K562 (cell line): ENCODE measurements at regions not wholly inside any gene's neighbourhood (a gene's known extent, or its start where the extent isn't known, plus 50 kb on each side); places are given as distances from the start of the nearest gene placed in this dataset.

Experiments used
- ATAC-seq: fragments of 200-7000 bp; cut with Tn5 transposase; 3 replicates; pipeline ENCODE4 v1.9.1; 2020; ENCODE audit warnings: moderate library complexity
- BruUV-seq: library from RNA; stranded (reverse); fragments of 400-500 nt; replicated peaks from 2 replicates; lab custom pipeline; 2021; lab: Mats Ljungman, UMichigan
- CTCF ChIA-PET: fragments of 300-600 bp; formaldehyde crosslinking; extraction: SDS; loops from one replicate; lab custom pipeline; 2021; ENCODE audit warnings: low intra/inter-chr PET ratio; lab: Yijun Ruan, JAX
- POLR2A ChIA-PET: fragments of 300-600, 350-650 bp; sonication (Branson Sonifier 250); formaldehyde crosslinking; extraction: SDS; loops from one replicate; lab custom pipeline; 2021; ENCODE audit warnings: antibody characterized with exemption, inconsistent platforms; lab: Yijun Ruan, JAX
- DNase-seq, 4 experiments: peaks; one replicate each; pipeline versions ENCODE4 v3.0.0 to v3.0.0-alpha.2; 2011 to 2018; ENCODE audit warnings: low spot score in 3 of 4, mixed read lengths in 3 of 4; ENCODE audit errors: extremely low read depth in 1 of 4
- FAIRE-seq: peaks from 2 replicates; lab custom pipeline; 2011; peaks lifted over from hg19 to GRCh38; lab: Jason Lieb, UNC
- H2AFZ ChIP-seq: 2 replicates; pipeline ENCODE4 v1.6.0; 2011; ENCODE audit warnings: low read depth, low read length, control low read depth, inconsistent platforms
- H3K27ac ChIP-seq: fragments of 200-600 bp; 3 replicates; pipeline ENCODE4 v1.8.0; 2011; ENCODE audit warnings: low read depth, mild to moderate bottlenecking, control low read depth, inconsistent platforms, low read length, moderate library complexity, mixed read lengths; ENCODE audit errors: extremely low read depth
- H3K27me3 ChIP-seq, 2 experiments: fragments of 300-600 bp in 1 of 2; 2 replicates in 1 of 2; 3 replicates in 1 of 2; pipeline versions ENCODE4 v1.6.0 to v1.8.0; 2011; ENCODE audit warnings: inconsistent platforms in 2 of 2, low read length in 2 of 2, mild to moderate bottlenecking in 1 of 2, mixed read lengths in 1 of 2, moderate library complexity in 1 of 2; ENCODE audit not compliant: control insufficient read depth in 2 of 2, insufficient read depth in 2 of 2
- H3K36me3 ChIP-seq: fragments of 300-600 bp; 3 replicates; pipeline ENCODE4 v1.8.0; 2011; ENCODE audit warnings: mild to moderate bottlenecking, low read length, inconsistent platforms; ENCODE audit not compliant: control insufficient read depth, insufficient read depth
- H3K4me1 ChIP-seq, 2 experiments: fragments of 200-600 bp in 1 of 2; replicated peaks in 1 of 2; 2 replicates in 1 of 2; 3 replicates in 1 of 2; pipeline versions ENCODE4 v1.5.1 to v1.8.0; 2011; ENCODE audit warnings: inconsistent platforms in 2 of 2, low read length in 2 of 2, mild to moderate bottlenecking in 1 of 2, mixed read lengths in 1 of 2, moderate library complexity in 1 of 2; ENCODE audit not compliant: control insufficient read depth in 2 of 2, insufficient read depth in 2 of 2
- H3K4me2 ChIP-seq: 2 replicates; pipeline ENCODE4 v1.6.1; 2011; ENCODE audit warnings: low read length, control low read depth, inconsistent platforms, mixed read lengths; ENCODE audit not compliant: insufficient read depth
- H3K4me3 ChIP-seq: fragments of 200-600 bp; sonication (generic), shearing (Covaris generic); 2 replicates; pipeline ENCODE4 v1.5.1; 2016; ENCODE audit warnings: control low read depth, inconsistent platforms
- H3K79me2 ChIP-seq: fragments of 200-600 bp; 3 replicates; pipeline ENCODE4 v1.8.0; 2011; ENCODE audit warnings: low read length, inconsistent platforms; ENCODE audit not compliant: control insufficient read depth, insufficient read depth
- H3K9ac ChIP-seq, 2 experiments: 2 replicates each; pipeline versions ENCODE4 v1.6.0 to v1.6.1; 2011; ENCODE audit warnings: low read depth in 2 of 2, low read length in 2 of 2, control low read depth in 1 of 2, inconsistent platforms in 1 of 2, mild to moderate bottlenecking in 1 of 2, mixed read lengths in 1 of 2; ENCODE audit not compliant: insufficient read depth in 1 of 2
- H3K9me1 ChIP-seq: one replicate; pipeline ENCODE4 v1.6.0; 2011; ENCODE audit warnings: inconsistent platforms, mild to moderate bottlenecking, low read length, moderate library complexity; ENCODE audit not compliant: control insufficient read depth, insufficient read depth
- H3K9me3 ChIP-seq: replicated peaks from 2 replicates; pipeline ENCODE4 v1.5.1; 2011; ENCODE audit warnings: low read depth, low read length, inconsistent platforms; ENCODE audit not compliant: control insufficient read depth, insufficient read depth
- H4K20me1 ChIP-seq: replicated peaks from 2 replicates; pipeline ENCODE4 v1.6.1; 2011; ENCODE audit warnings: low read length, inconsistent platforms, mixed read lengths; ENCODE audit not compliant: control insufficient read depth, insufficient read depth
- NFE2L1 ChIP-seq: fragments of 450-650 bp; IDR thresholded peaks from 2 replicates; pipeline ENCODE4 v1.6.1; 2016; ENCODE audit warnings: missing genetic modification characterization, low read depth, mild to moderate bottlenecking, missing compliant biosample characterization, moderate library complexity, borderline replicate concordance
- REST ChIP-seq, 2 experiments: fragments of 450-650 bp; formaldehyde crosslinking in 1 of 2; IDR thresholded peaks; 2 replicates each; pipeline versions ENCODE4 v1.4.0 to v1.6.1; 2014 to 2020; ENCODE audit warnings: mild to moderate bottlenecking in 2 of 2, borderline replicate concordance in 1 of 2, low read depth in 1 of 2
- SFPQ ChIP-seq: fragments of 200-400 bp; formaldehyde crosslinking; IDR thresholded peaks from 2 replicates; pipeline ENCODE4 v1.6.1; 2017; ENCODE audit warnings: mild to moderate bottlenecking, low read depth, low read length, moderate library complexity
- SPI1 ChIP-seq: IDR thresholded peaks from 2 replicates; pipeline ENCODE4 v1.6.1; 2011; ENCODE audit warnings: low read depth, low read length, control low read depth, borderline replicate concordance
- THAP7 ChIP-seq: fragments of 250-450 bp; sonication (Bioruptor Pico); IDR thresholded peaks from 2 replicates; pipeline ENCODE4 v1.5.0; 2021
- ZBTB7A ChIP-seq: IDR thresholded peaks from 2 replicates; pipeline ENCODE4 v1.6.1; 2011; ENCODE audit warnings: low read depth, mild to moderate bottlenecking, low read length, moderate library complexity, borderline replicate concordance; ENCODE audit not compliant: control insufficient read depth
- ZNF239 ChIP-seq: fragments of 250-450 bp; sonication (Bioruptor Pico); IDR thresholded peaks from 2 replicates; pipeline ENCODE4 v1.4.0; 2020; ENCODE audit warnings: mild to moderate bottlenecking
- ZNF780A ChIP-seq: fragments of 250-450 bp; sonication (Bioruptor Pico); IDR thresholded peaks from 2 replicates; pipeline ENCODE4 v1.5.0; 2021; ENCODE audit warnings: mild to moderate bottlenecking
- WGBS: fragments of 100-300 bp; shearing (Covaris generic); methylation state at CpG from one replicate; pipeline ENCODE4 v1.1.6; 2016; ENCODE audit warnings: low coverage, mixed read lengths; ENCODE audit not compliant: insufficient coverage; ENCODE audit errors: missing lambda C conversion rate; 5-methylcytosine and 5-hydroxymethylcytosine counted together
- in situ Hi-C: fragments of 300-500 bp; cut with MboI; formaldehyde crosslinking; loops from 4 replicates; pipeline ENCODE4 v1.15.0; 2018; ENCODE audit warnings: inconsistent platforms, mixed read lengths
- intact Hi-C: fragments of 100-400 bp; cut with micrococcal nuclease; formaldehyde crosslinking; loops from 2 replicates; pipeline ENCODE4 v1.14.2; 2022

- TF ChIP-seq SFPQ, result no peak
- no peak for TF ChIP-seq THAP7 (CRISPR knock-in tag)
- no peak for TF ChIP-seq ZNF239 (CRISPR knock-in tag)
- no peak for TF ChIP-seq NFE2L1 (tag)
Measured at GRCh38 chr20:39605361-39605760, 643.2 kb downstream of the DHX35 start (continued).

- Histone ChIP-seq H4K20me1 (no peaks in the 10 kb centered on the region), H3K27ac (no peak overlapping the region), H3K9me1 (no peaks in the 10 kb centered on the region), H2AFZ (no peak overlapping the region), H3K27me3 (no peaks in the 10 kb centered on the region), H3K36me3 (no peaks in the 10 kb centered on the region), H3K4me3 (no peak overlapping the region), H3K4me1 (no peaks in the 10 kb centered on the region), H3K9ac (no peak overlapping the region), H3K9me3 (peaks cover 9% of the 10 kb centered on the region; the same call in 1 of the 2 replicates), H3K4me2 (no peak overlapping the region), H3K79me2 (no peaks in the 10 kb centered on the region)
- BruUV-seq, result no TSS peak
- no peak for FAIRE-seq
- ChIA-PET CTCF (no interaction called here), POLR2A (no interaction called here)
- intact Hi-C loops, result no loop called here
- in situ Hi-C loops, result no loop called here
- 2% methylated on average over 7 of the region's 7 CpGs for WGBS
- DNase-seq, result no peak
- no peak for ATAC-seq
- TF ChIP-seq SPI1 (no peak), ZBTB7A (no peak), REST (IDR thresholded peaks at IDR 0.05; ENCODE audit: borderline replicate concordance) (no peak), REST (CRISPR knock-in tag; IDR thresholded peaks at IDR 0.05; ENCODE audit: low read depth) (no peak), ZNF780A (no peak)
Measured at GRCh38 chr20:39603219-39603618, 641.1 kb downstream of the DHX35 start.
